GM12878 (cell line): ENCODE measurements at regions not wholly inside any gene's neighbourhood (a gene's known extent, or its start where the extent isn't known, plus 50 kb on each side); places are given as distances from the start of the nearest gene placed in this dataset.

Experiments
- ATAC-seq: fragments of 200-7000 bp; cut with Tn5 transposase; 3 replicates; pipeline ENCODE4 v1.9.1; 2020; ENCODE audit warnings: mild to moderate bottlenecking, moderate library complexity
- BruUV-seq: library from RNA; stranded (reverse); fragments of 400-500 nt; replicated peaks from 2 replicates; lab custom pipeline; 2021; lab: Mats Ljungman, UMichigan
- CTCF ChIA-PET: fragments of 300-600 bp; sonication (Branson Sonifier 250); formaldehyde crosslinking; extraction: SDS; loops from one replicate; lab custom pipeline; 2021; ENCODE audit warnings: inconsistent platforms; lab: Yijun Ruan, JAX
- POLR2A ChIA-PET: fragments of 350-600 bp; formaldehyde crosslinking; extraction: SDS; loops from one replicate; lab custom pipeline; 2021; ENCODE audit warnings: inconsistent platforms; lab: Charles Lee
- RAD21 ChIA-PET: fragments of 300-600 bp; sonication (Branson Sonifier 250); formaldehyde crosslinking; loops from one replicate; lab custom pipeline; 2023; ENCODE audit warnings: antibody characterized with exemption; ENCODE audit not compliant: unreplicated experiment; lab: Charles Lee
- SMC1A ChIA-PET: fragments of 300-600 bp; sonication (Branson Sonifier 250); formaldehyde crosslinking; loops from one replicate; lab custom pipeline; 2023; ENCODE audit not compliant: unreplicated experiment, uncharacterized antibody; lab: Charles Lee
- DNase-seq: peaks from one replicate; pipeline ENCODE4 v3.0.0-alpha.2; 2011; ENCODE audit warnings: low read depth, low spot score
- FAIRE-seq: peaks from 3 replicates; lab custom pipeline; 2011; peaks lifted over from hg19 to GRCh38; lab: Jason Lieb, UNC
- H2AFZ ChIP-seq: 2 replicates; pipeline ENCODE4 v1.6.0; 2011; ENCODE audit warnings: low read depth, low read length, control low read depth; ENCODE audit not compliant: control insufficient read depth
- H3K27ac ChIP-seq: 2 replicates; pipeline ENCODE4 v1.5.1; 2011; ENCODE audit warnings: control low read depth; ENCODE audit not compliant: control insufficient read depth, insufficient read depth
- H3K27me3 ChIP-seq, 2 experiments: replicated peaks in 1 of 2; 2 replicates each; pipeline versions ENCODE4 v1.6.0 to v1.6.1; 2011; ENCODE audit warnings: low read length in 1 of 2; ENCODE audit not compliant: control insufficient read depth in 2 of 2, insufficient read depth in 2 of 2
- H3K36me3 ChIP-seq, 2 experiments: 2 replicates each; pipeline ENCODE4 v1.5.1; 2011; ENCODE audit warnings: low read length in 1 of 2; ENCODE audit not compliant: control insufficient read depth in 2 of 2, insufficient read depth in 2 of 2
- H3K4me1 ChIP-seq: 2 replicates; pipeline ENCODE4 v1.6.1; 2011; ENCODE audit warnings: mild to moderate bottlenecking, low read length, moderate library complexity, mixed read lengths; ENCODE audit not compliant: control insufficient read depth, insufficient read depth
- H3K4me2 ChIP-seq: 2 replicates; pipeline ENCODE4 v1.6.0; 2011; ENCODE audit warnings: control low read depth; ENCODE audit not compliant: control insufficient read depth, insufficient read depth
- H3K4me3 ChIP-seq: fragments of 200-600 bp; sonication (generic); 2 replicates; pipeline ENCODE4 v1.5.1; 2016
- H3K79me2 ChIP-seq: 2 replicates; pipeline ENCODE4 v1.6.0; 2011; ENCODE audit warnings: low read length; ENCODE audit not compliant: control insufficient read depth, insufficient read depth
- H3K9ac ChIP-seq: 2 replicates; pipeline ENCODE4 v1.8.0; 2011; ENCODE audit warnings: low read length, control low read depth, mixed read lengths; ENCODE audit not compliant: control insufficient read depth, insufficient read depth
- H3K9me3 ChIP-seq: replicated peaks from 3 replicates; pipeline ENCODE4 v1.5.1; 2011; ENCODE audit warnings: mild to moderate bottlenecking, low read length; ENCODE audit not compliant: control insufficient read depth, insufficient read depth
- H4K20me1 ChIP-seq: 2 replicates; pipeline ENCODE4 v1.6.0; 2011; ENCODE audit not compliant: control insufficient read depth, insufficient read depth
- ATF7 ChIP-seq: fragments of 450-650 bp; IDR thresholded peaks from 2 replicates; pipeline ENCODE4 v1.6.1; 2016; ENCODE audit warnings: low read depth, mild to moderate bottlenecking
- E2F4 ChIP-seq: IDR thresholded peaks from 2 replicates; pipeline ENCODE4 v1.6.1; 2012; ENCODE audit warnings: low read depth, low read length, improper control_type of control experiment
- FOXM1 ChIP-seq: IDR thresholded peaks from 2 replicates; pipeline ENCODE4 v1.6.1; 2012; ENCODE audit warnings: low read depth, mild to moderate bottlenecking, inconsistent platforms, low read length, moderate library complexity
- IRF5 ChIP-seq: fragments of 450-650 bp; IDR thresholded peaks from 2 replicates; pipeline ENCODE4 v1.6.1; 2017; ENCODE audit warnings: borderline replicate concordance
- JUNB ChIP-seq: IDR thresholded peaks from 2 replicates; pipeline ENCODE4 v1.6.1; 2016; ENCODE audit warnings: antibody characterized with exemption, mild to moderate bottlenecking
- MXI1 ChIP-seq: fragments of 150-350 bp; IDR thresholded peaks from 2 replicates; pipeline ENCODE4 v1.6.1; 2011; ENCODE audit warnings: low read depth, mild to moderate bottlenecking, inconsistent platforms, low read length, improper control_type of control experiment
- NFIC ChIP-seq: IDR thresholded peaks from 2 replicates; pipeline ENCODE4 v1.6.1; 2012; ENCODE audit warnings: low read depth, mild to moderate bottlenecking, inconsistent platforms, low read length, moderate library complexity
- NKRF ChIP-seq: fragments of 450-650 bp; conservative IDR thresholded peaks from 2 replicates; pipeline ENCODE4 v1.6.1; 2017; ENCODE audit warnings: mild to moderate bottlenecking, moderate library complexity
- RAD21 ChIP-seq: IDR thresholded peaks from 2 replicates; pipeline ENCODE4 v1.6.1; 2011; ENCODE audit warnings: mild to moderate bottlenecking, low read depth, low read length, moderate library complexity; ENCODE audit not compliant: insufficient read depth
- RUNX3 ChIP-seq: IDR thresholded peaks from 2 replicates; pipeline ENCODE4 v1.6.1; 2012; ENCODE audit warnings: low read length, inconsistent platforms
- SREBF1 ChIP-seq: IDR thresholded peaks from 2 replicates; pipeline ENCODE4 v1.6.1; 2012; ENCODE audit warnings: mild to moderate bottlenecking, low read length
- SREBF2 ChIP-seq: IDR thresholded peaks from 2 replicates; pipeline ENCODE4 v1.6.1; 2012; ENCODE audit warnings: mild to moderate bottlenecking, low read length
- ZNF207 ChIP-seq: fragments of 450-650 bp; IDR thresholded peaks from 2 replicates; pipeline ENCODE4 v1.6.1; 2014; ENCODE audit warnings: antibody characterized with exemption, mild to moderate bottlenecking, borderline replicate concordance
- in situ Hi-C: fragments of 300-500 bp; cut with MboI; formaldehyde crosslinking; loops from 9 replicates; pipeline ENCODE4 v1.14.3; 2018; ENCODE audit warnings: mixed read lengths
- intact Hi-C: fragments of 100-400 bp; cut with micrococcal nuclease; formaldehyde crosslinking; loops from one replicate; pipeline ENCODE4 v1.14.2; 2022; ENCODE audit not compliant: unreplicated experiment

DNA sequence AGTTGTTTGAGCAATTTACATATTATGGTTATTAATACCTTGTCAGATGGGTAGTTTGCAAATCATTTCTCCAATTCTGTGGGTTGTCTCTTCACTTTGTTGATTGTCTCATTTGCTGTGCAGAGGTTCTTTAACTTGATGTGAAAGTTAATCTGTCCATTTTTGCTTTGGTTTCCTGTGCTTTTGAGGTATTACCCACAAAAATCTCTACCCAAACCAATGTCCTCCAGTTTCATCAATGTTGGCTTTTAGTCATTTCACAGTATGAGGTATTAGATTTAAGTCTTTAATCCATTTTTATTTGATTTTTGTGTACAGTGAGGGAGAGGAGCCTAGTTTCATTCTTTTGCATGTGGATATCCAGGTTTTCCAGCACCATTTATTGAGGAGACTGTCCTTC is 82.4 kb downstream of the MRPS30 start:
- ATAC-seq (no peak), DNase-seq (no peak), FAIRE-seq (no peak)
- no peaks in the 10 kb centered on the region for H4K20me1 ChIP-seq
- no peak overlapping the region for H3K9ac ChIP-seq
- ChIA-PET RAD21 (no interaction called here), CTCF (no interaction called here), POLR2A (no interaction called here), SMC1A (no interaction called here)
- H3K27ac ChIP-seq, result no peak overlapping the region
- no peaks in the 10 kb centered on the region for H3K27me3 ChIP-seq
- no peak overlapping the region for H2AFZ ChIP-seq
- in situ Hi-C loops, result no loop called here
- BruUV-seq, result no TSS peak
- no peak overlapping the region for H3K4me3 ChIP-seq
- H3K9me3 ChIP-seq, result no peaks in the 10 kb centered on the region; the same call in 2 of the 3 replicates
- no peaks in the 10 kb centered on the region for H3K79me2 ChIP-seq
- intact Hi-C loops, result no loop called here
- H3K36me3 ChIP-seq, result no peaks in the 10 kb centered on the region
- no peak overlapping the region for H3K4me2 ChIP-seq
- no peaks in the 10 kb centered on the region for H3K4me1 ChIP-seq
- no peak for TF ChIP-seq SREBF2
- no peak for TF ChIP-seq NKRF
- TF ChIP-seq RUNX3, result peak; percentile 27; the same call in 1 of the 2 replicates
- no peak for TF ChIP-seq FOXM1

GRCh38 chr5:44900273-44900954 is 91.7 kb downstream of the MRPS30 start:
- no peak for TF ChIP-seq RAD21
- TF ChIP-seq ATF7, result no peak
- TF ChIP-seq JUNB, result peak; percentile 78
- no peak for TF ChIP-seq E2F4
- no peak for TF ChIP-seq FOXM1
- peak; percentile 42; the same call in 1 of the 2 replicates for TF ChIP-seq NFIC
- TF ChIP-seq MXI1, result no peak
- no peak for TF ChIP-seq ZNF207
- no peak for TF ChIP-seq SREBF1
- no peak for TF ChIP-seq IRF5
- Histone ChIP-seq H3K4me3 (no peak overlapping the region), H3K9me3 (no peaks in the 10 kb centered on the region; the same call in 1 of the 3 replicates), H3K79me2 (no peaks in the 10 kb centered on the region), H4K20me1 (no peaks in the 10 kb centered on the region), H3K27me3 (no peaks in the 10 kb centered on the region), H2AFZ (peak overlapping the region; percentile 24), H3K36me3 (no peaks in the 10 kb centered on the region), H3K9ac (no peak overlapping the region), H3K4me1 (peaks cover 6% of the 10 kb centered on the region), H3K27ac (peak overlapping the region; percentile 37; the same call in 1 of the 2 replicates), H3K4me2 (no peak overlapping the region)
- SMC1A ChIA-PET, result interaction anchor here (0.7 to 2.4 kb wide), 7 partner anchors 12 to 40 kb away, joined by 3 to 8 read pairs (median 3); no protein-coding TSS in a partner anchor
- RAD21 ChIA-PET, result interaction anchor here (0.6 to 2.0 kb wide), 4 partner anchors 20 to 504 kb away, joined by 3 to 10 read pairs (median 5); no protein-coding TSS in a partner anchor
- intact Hi-C loops, result no loop called here
- BruUV-seq, result no TSS peak
- in situ Hi-C loops, result no loop called here
- CTCF ChIA-PET, result interaction anchor here (0.9 to 3.0 kb wide), 3 partner anchors 14 to 38 kb away, joined by 3 to 10 read pairs (median 4); no protein-coding TSS in a partner anchor
- POLR2A ChIA-PET, result no interaction called here
- ATAC-seq (peak; percentile 34; the same call in 2 of the 3 replicates), DNase-seq (no peak), FAIRE-seq (no peak)
